ENCODE measurements at regions not wholly inside any gene's neighbourhood (a gene's known extent, or its start where the extent isn't known, plus 50 kb on each side); places are given as distances from the start of the nearest gene placed in this dataset.

GRCh38 chr11:37087650-37088572, 489.9 kb upstream of the RAG2 start:
- no peak for DNase-seq (ENCODE audit: low read depth, low spot score)

- DNase-seq (ENCODE audit: low read depth, low spot score) = no peak
These were observed 480.5 kb upstream of the RAG2 start for GRCh38 chr11:37078521-37078920.

- DNase-seq (ENCODE audit: low read depth, low spot score) = no peak
These were observed 478.8 kb upstream of the RAG2 start for GRCh38 chr11:37076866-37077265.

- no peak for DNase-seq (ENCODE audit: low read depth, low spot score)
These were observed 474.6 kb upstream of the RAG2 start for GRCh38 chr11:37072538-37073055.

- DNase-seq (ENCODE audit: low read depth, low spot score) = no peak
These were observed 452.3 kb upstream of the RAG2 start for GRCh38 chr11:37050311-37050710.

- DNase-seq (ENCODE audit: low read depth, low spot score) = no peak
These were observed 442.9 kb upstream of the RAG2 start for GRCh38 chr11:37040921-37041320.

- no peak for DNase-seq (ENCODE audit: low read depth, low spot score)
These were observed 440.9 kb upstream of the RAG2 start for GRCh38 chr11:37038911-37039310.

GRCh38 chr11:37026741-37027140, 428.7 kb upstream of the RAG2 start:
- no peak for DNase-seq (ENCODE audit: low read depth, low spot score)

GRCh38 chr11:37026326-37026725, 428.3 kb upstream of the RAG2 start:
- DNase-seq (ENCODE audit: low read depth, low spot score) = no peak

- DNase-seq (ENCODE audit: low read depth, low spot score) = no peak
These were observed 408.5 kb upstream of the RAG2 start for GRCh38 chr11:37006563-37006962.

GRCh38 chr11:37002831-37003230, 404.8 kb upstream of the RAG2 start:
- no peak for DNase-seq (ENCODE audit: low read depth, low spot score)

GRCh38 chr11:36997656-36998055, 399.6 kb upstream of the RAG2 start:
- no peak for DNase-seq (ENCODE audit: low read depth, low spot score)

GRCh38 chr11:36996795-36997194, 398.8 kb upstream of the RAG2 start:
- DNase-seq (ENCODE audit: low read depth, low spot score) = no peak

GRCh38 chr11:36994208-36994607, 396.2 kb upstream of the RAG2 start:
- no peak for DNase-seq (ENCODE audit: low read depth, low spot score)

GRCh38 chr11:36988556-36988955, 390.5 kb upstream of the RAG2 start:
- no peak for DNase-seq (ENCODE audit: low read depth, low spot score)

- DNase-seq (ENCODE audit: low read depth, low spot score) = no peak
These were observed 387.5 kb upstream of the RAG2 start for GRCh38 chr11:36985562-36985961.

- DNase-seq (ENCODE audit: low read depth, low spot score) = no peak
These were observed 378.7 kb upstream of the RAG2 start for GRCh38 chr11:36976741-36977140.

GRCh38 chr11:36974771-36975170, 376.7 kb upstream of the RAG2 start:
- no peak for DNase-seq (ENCODE audit: low read depth, low spot score)

- no peak for DNase-seq (ENCODE audit: low read depth, low spot score)
These were observed 355.9 kb upstream of the RAG2 start for GRCh38 chr11:36953976-36954375.

- no peak for DNase-seq (ENCODE audit: low read depth, low spot score)
These were observed 350.6 kb upstream of the RAG2 start for GRCh38 chr11:36948460-36949127.

GRCh38 chr11:36945384-36945783, 347.3 kb upstream of the RAG2 start:
- DNase-seq (ENCODE audit: low read depth, low spot score) = no peak

GRCh38 chr11:36933481-36933880, 335.4 kb upstream of the RAG2 start:
- DNase-seq (ENCODE audit: low read depth, low spot score) = no peak

GRCh38 chr11:36931139-36931538, 333.1 kb upstream of the RAG2 start:
- DNase-seq (ENCODE audit: low read depth, low spot score) = no peak
